Left forelimb (tissue), 1 donor: ENCODE measurements at regions not wholly inside any gene's neighbourhood (a gene's known extent, or its start where the extent isn't known, plus 50 kb on each side); places are given as distances from the start of the nearest gene placed in this dataset.
"Not testable (repeated sequence)": the region's sequence is repeated elsewhere in the genome, so short reads cannot be mapped to it uniquely, and the experiment has no call there.

Source experiments
- DNase-seq: peaks from one replicate; pipeline ENCODE4 v3.0.0-alpha.2; 2018; ENCODE audit warnings: low spot score

DNA sequence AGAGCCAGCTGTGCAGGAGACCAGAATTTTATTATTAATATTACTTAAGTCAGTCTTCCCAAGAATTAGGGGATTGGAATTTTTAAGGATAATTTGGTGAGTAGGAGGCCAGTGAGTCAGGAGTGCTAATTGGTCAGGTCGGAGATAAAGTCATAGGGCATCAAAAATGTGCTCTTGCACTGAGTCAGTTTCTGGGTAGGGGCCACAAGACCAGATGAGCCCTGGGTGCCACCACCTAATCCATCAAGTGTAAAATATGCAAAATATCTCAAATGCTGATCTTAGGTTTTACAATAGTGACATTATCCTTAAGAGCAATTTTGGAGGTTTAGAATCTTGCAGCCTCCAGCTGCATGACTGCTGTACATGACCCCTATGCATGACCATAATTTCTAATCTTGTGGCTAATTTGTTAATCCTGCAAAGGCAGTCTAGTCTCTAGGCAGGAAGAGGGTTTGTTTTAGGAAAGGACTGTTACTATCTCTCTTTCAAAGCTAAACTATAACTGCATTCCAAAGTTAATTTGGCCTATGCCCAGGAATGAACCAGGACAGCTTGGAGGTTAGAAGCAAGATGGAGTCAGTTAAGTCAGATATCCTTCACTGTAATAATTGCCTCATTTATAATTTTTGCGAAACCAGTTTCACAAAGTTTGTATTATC is 215.9 kb downstream of the RNF152 start:
- no peak for DNase-seq

DNA sequence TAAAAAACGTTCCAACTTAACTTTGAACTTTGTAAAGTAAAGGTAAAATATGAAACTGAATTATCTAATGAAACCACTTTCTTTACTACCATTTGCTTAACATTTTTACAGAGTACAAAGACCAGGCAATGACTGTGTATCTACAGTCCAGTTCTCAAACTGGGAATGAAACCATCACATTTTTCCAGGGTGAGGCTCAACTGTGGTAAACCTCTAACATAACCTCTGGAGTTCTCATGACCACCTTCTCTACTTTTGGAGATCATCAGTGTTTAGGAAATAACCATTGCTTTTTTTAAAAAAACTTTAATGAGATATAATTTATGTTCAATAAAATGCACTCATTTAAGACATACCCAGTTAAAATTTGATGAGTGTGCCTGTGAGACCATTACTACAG is 223.5 kb downstream of the RNF152 start:
- DNase-seq: no peak

- DNase-seq: no peak
These were observed 225.8 kb downstream of the RNF152 start for GRCh38 chr18:61666876-61667590.

DNA sequence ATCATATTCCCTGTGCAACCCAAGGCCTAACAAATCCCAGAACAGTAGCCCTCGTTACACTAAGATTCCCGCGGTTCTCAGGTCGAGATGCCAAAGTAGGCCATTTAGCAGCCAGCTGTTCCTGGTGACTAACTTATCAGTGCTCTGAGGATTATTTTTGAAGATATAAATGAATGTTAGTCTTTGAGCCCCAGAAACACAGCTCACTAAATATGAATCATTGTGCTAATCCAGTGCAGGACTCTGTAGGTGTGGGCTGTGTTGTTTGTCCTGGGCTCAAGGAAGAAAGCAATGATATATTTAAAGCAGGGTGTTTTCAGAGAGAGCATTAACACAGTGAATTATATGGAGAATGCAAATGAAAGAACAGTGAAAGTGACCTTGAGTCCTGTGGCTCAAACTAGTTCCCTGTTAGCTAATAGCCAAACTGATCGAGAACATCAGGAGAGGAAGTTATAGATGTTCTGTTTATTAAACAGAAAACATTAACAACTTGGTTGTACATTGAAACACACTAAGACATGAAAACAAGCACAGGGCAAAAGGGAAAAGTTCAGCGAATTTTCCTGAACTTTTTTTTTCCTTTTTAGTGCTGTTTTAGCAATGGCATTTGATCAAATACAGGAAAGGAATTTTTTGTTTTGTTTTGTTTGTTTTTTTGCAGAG is 228.3 kb downstream of the RNF152 start:
- DNase-seq: no peak

GRCh38 chr18:61662726-61663125 is 230.1 kb downstream of the RNF152 start:
- DNase-seq: no peak

DNA sequence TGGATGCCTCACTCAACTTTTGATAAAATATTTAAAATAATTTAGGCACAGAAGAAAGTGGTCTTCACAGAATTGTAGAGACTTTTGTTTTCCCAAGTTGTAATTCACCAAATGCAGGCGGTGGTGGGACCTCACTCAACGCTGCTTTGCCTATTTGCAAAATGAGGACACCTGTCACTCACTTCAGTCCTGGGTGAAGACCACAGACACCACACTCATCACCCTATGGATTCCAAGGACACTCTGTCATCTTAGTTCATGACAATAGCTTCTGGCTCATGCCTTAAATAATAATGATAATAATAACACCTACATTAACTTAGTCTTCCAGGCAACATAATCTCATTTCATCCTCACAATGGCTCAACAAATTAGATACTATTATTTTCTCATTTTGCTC is 234.4 kb downstream of the RNF152 start:
- no peak for DNase-seq

DNA sequence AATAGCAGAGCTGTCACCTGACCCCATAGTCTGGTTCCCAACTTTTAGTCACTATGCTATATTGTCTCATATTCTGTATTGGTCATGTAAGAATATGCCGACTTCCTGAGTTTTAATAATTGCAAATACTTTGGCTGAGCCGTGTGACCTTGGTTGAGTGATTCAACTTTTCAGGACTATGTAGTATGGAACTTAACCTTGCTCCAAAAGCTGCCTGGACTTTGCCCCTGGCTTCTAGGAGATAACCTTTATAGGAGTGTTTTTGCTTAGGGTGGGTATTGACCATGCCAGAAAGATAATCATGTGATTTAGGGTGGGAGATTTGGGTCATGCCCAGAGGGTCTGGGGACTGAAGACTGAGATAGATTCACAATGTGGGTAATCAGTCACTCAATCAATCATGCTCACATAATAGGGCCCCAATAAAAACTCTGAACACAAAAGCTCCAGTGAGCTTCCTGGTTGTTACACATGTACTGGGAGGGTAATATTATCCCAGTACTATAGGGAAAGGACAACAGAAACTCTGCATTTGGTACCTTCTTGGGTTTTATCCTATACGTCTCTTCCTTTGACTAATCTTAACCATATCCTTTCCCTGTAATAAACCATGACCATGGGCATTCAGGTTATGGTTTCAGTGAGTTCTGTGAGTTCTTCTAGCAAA is 235.6 kb downstream of the RNF152 start:
- no peak for DNase-seq

DNA sequence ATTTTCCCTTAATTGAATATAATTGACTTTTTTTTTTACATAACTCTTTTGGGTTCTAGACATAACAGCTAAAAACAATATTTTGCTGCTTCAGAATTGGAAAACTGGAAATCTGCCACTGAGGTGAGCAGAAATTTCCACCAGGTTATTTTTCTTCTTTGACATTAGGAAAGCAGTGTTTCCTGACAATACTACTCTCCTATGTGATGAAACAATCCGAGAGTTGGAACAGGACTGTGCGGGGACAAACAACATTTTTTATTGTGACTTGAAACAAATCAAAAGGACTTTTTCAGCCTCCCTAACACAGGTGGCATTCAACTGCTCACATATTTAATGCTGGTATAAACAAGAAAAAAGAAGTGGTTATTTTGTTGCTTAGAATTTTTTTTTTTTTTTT is 237.2 kb downstream of the RNF152 start:
- DNase-seq: no peak

- DNase-seq: no peak
These were observed 238.8 kb downstream of the RNF152 start for GRCh38 chr18:61653823-61654551.

- DNase-seq: no peak
These were observed 240.9 kb downstream of the RNF152 start for GRCh38 chr18:61651880-61652268.

DNA sequence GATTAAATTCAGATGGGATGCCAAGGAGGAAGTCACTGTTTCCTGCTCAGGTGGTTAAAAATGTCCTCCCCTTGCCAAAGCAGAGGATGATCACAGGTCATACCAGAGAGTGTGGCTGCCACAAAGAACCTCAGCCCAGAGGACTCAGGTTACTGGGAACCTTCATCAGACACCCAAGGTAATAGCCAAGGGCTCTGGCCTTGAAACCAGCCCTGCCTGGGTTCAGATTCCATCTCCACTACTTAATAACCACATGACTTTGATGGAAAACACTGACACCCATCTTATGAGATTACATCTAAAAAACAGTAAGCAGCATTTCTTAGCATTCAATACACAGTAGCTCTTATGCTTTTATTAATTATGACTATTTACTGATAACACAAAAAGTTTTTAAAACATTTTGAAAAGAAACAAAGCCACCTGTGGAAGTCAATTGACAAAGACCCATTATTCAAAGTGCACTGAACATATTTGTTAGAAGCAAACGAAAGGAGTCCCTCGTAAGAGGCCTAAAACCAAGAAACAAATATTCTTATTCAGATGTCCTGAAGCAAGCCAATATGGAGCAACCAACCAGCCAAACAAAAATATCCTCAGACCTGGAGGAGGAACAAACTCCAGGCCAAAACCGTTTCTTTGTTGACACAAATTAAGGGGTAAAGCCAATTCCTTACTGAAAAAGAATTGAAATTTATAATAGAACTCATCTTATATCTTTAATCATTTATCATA is 241.5 kb downstream of the RNF152 start:
- DNase-seq: no peak

- no peak for DNase-seq
These were observed 248.7 kb downstream of the RNF152 start for GRCh38 chr18:61643884-61644647.

DNA sequence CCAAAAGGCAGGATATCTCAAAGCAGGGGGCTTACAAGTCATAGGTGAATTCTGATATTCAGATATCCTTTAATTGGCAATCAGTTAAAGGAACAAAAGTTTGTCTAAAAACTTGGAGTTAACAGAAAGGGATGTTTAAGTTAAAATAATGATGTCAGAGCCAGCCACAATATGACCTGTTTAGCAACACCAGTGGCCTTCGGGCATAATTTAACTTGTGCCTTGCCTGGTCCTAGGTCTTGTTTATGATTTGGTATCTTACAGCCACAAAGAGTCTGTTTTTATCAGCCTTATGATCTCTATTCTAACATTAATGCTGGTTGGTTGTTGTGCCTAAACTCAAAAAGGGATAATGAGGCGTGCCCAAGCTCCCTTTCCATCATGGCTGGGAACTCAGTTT is 252.9 kb downstream of the RNF152 start:
- no peak for DNase-seq

GRCh38 chr18:61637905-61638595 is 254.8 kb downstream of the RNF152 start:
- DNase-seq: no peak

- no peak for DNase-seq
These were observed 255.5 kb downstream of the RNF152 start for GRCh38 chr18:61637319-61637718.

GRCh38 chr18:61635901-61636528 is 256.8 kb downstream of the RNF152 start:
- no peak for DNase-seq

DNA sequence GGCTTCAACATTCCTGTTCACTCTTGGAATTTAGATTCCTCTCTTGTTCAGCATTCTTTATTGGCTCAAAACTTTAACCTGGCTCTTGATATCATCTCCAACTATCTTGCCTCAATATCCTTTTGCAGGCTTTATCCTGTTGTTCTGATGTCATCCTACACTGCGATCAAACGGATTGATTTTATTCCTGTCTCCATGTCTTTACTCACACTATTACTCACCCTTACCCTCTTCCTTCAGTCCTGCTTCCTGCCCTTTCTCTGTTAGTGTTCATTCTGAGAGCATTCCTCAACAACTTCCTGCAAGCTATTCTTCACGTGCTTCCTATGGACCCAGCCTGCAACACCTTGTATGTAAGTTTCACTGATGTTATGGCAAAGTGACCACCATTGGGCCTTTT is 264.7 kb downstream of the RNF152 start:
- DNase-seq: no peak

- not testable (repeated sequence) for DNase-seq
These were observed 268.2 kb downstream of the RNF152 start for GRCh38 chr18:61624631-61625030.

GRCh38 chr18:61619783-61620182 is 273.0 kb downstream of the RNF152 start:
- DNase-seq: no peak

DNA sequence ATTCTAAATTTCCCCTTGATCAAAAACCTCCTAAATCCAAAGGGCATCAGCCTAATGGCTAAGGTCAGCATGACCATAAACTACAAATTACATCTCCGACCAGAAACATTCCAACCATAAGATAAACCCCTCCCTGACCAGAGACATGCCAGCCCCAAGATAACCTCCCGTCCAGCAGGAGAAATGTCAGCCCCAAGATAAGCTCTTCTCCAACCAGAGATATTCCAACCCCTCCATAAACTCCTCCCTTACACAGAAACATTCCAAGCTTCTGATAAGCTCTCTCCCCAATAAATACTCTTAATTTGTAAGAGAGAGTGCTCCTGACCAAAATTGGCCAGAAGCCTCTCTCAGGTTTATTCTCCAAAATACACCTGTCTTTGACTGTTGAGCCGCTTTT is 274.0 kb downstream of the RNF152 start:
- no peak for DNase-seq
